Tongue (tissue), 1 donor: ENCODE measurements at regions not wholly inside any gene's neighbourhood (a gene's known extent, or its start where the extent isn't known, plus 50 kb on each side); places are given as distances from the start of the nearest gene placed in this dataset.

Source experiments
- DNase-seq: peaks from one replicate; pipeline ENCODE4 v3.0.0-alpha.2; 2015

DNA sequence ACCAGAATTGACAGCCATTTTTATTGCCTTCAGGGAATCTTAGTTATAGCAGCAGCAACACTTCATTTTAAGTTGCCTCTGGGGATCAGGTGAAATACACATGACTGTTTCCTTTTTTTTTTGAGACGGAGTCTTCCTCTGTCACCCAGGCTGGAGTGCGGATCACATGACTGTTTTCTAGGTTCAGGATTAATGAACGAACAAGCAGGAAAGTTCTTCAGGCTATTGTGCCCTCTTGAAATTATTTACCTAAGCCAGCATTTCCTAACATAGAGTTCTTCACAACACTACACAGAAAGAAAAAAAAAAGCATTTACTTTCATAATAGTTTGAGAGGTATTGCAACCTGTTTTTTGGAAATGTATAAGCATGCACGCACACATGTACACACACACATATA, 2032.8 kb downstream of the PCDH7 start:
- no peak for DNase-seq

DNA sequence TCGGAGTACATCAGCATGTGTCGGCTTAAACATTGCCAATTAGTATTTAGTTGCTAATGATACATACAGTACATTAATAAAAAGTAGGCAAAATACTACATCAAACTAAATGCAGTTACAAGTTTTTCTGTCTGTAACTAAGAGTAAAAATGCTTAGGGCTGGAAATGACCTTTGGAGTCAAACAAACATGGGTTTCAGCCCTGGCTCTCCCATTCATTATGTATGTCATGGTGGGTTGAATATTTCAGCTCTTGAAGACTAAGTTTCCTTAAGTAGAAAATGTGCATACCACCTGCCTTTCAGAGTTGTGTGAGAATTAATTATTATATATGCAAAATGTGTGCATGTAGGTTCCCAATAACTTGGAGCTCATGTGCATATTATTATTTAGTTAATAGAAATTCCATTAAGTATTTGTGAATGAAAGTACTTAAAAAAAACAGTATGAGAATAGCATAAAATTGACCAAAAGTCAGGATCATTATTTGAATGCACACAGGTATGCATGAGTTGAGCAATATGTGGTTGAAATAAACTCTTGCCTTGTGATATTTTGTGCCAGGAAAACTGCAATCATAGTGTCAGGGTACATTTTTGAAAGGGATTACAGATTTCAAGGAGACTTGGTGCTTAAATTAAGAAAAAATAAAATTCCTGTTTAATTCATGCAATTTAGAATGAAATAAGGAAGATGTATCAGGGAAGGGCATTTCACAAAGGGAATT, 2048.7 kb downstream of the PCDH7 start:
- no peak for DNase-seq

DNA sequence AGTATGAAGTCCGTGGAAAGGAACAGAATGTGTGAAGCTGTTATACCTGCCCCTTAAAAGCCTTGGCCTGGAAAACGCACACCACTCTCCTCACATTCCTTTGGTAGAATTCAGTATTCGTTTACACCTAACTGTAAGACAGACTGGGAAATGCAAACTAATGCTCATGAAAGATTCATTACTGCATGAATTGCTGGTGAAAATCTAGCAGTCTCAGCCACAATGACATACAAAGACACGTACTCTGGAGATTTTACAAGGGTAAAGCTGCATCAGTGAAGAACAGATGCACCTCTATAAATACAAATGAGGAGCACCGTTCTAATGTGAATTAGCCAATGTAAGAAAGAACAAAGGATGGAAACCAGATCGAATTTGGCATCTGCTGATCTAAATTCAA, 2051.3 kb downstream of the PCDH7 start:
- no peak for DNase-seq

DNA sequence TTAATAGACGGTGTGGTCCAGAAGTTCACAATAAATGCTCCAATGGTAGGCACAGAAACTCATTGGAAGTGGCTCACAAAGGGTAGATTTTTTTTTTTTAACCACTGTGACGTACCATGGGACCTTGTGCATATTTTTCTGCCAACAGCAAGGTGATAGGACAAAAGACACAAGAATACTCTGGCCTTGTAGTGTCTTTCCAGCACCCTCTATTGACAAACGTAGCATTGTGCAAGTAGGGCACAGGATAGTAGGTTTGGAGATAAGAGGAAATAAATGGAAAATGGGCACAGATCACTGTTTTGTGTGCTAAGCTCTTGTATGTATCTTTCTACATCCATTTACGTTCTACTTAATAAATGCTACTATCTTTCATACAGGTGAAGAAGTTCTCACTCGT, 2054.9 kb downstream of the PCDH7 start:
- peak; percentile 7 for DNase-seq

DNA sequence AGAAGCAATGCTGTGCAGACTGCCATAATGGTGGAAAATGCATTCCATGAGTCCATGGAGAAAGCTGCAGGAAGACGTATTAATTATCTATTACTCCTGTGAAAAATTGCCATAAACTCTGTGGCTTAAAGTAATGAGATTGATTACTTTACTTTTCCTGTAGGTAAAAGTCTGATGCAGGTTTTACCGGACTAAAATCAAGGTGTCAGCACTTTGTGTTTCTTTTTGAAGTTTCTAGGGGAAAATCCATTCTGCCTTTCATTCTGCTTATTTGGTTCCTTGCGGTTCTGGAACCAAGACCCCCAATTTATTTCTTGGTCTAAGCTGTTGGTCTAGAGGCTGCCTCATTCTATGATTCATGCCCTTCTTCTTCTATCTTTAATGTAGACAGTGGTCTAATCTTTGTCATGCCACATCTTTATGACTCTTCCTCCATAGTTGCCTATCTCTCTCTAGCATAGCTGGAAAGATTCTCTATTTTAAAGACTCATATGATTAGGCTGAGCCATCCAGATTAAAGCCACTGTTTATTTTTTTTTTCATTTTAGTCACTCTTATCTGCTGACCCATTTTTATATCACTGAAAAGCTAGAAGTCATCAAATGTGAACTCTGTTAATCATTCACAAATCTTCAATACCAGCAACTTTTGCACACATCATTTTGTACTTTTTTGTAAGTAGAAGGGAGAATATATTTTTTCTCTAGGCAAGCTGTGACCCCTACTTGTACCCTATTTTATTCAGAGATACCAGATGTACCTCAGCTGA, 2056.4 kb downstream of the PCDH7 start:
- no peak for DNase-seq

DNA sequence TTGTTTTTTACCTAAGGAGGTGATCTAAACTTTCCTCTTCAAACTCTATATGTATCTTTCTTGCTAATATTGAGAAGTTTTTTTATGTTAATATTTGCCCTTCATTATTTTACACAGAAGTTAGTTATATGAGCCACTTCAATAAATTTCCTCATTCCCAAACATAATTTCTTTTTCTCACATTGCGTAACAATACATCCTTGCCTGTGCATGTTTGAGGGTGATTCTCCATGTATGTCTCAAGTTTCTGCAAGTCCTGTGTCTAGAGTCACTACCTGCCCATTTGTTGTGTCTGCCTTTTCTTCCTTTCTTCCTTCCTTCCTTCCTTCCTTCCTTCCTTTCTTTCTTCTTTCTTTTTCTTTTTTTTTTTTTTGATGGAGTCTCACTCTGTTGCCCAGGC, 2057.9 kb downstream of the PCDH7 start:
- DNase-seq: no peak

DNA sequence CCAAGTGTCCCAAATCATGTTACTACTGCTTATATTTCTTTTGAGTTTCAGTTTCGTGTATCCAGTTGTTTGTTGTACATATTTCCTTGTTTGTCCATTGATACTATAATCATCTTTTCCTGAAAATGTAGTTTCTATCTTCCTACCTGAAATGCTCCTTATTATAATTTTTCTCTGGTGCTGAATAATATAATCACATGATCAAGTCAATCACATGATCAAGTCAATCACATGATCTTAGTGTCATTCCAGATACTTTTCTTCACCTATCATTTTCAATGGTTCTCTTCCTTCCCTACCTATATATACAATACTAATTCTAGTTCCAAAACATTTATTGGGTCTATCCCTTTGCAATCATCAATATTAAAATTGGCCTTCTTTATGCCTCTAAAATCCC, 2058.8 kb downstream of the PCDH7 start:
- no peak for DNase-seq

DNA sequence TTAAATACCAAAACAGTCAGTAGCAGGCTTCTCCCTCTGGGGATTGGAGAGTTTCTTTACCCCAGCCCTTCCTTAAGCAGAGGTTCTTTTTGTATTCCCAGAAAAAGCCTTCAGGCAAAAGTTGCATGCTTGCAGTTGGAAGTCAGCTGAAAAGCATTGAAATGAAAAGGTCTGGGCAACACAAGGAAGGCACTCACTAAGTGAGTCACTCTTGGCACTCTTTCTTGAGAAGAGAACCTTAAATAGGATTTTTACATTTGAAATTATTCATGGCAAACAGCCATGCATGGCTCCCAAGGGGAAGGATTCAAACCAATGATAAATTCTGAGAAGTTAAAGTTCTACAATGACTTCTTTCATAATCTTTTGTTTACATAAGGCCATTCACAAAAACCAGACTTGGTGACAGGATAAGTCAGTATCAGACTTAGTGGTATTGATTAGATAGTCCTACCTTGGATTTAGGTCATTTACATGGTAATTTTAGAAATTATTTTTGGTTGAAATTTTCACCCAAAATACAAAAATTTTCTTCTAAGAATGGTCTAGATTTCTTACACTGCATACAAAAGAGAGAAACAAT, 2068.9 kb downstream of the PCDH7 start:
- peak; percentile 27 for DNase-seq

DNA sequence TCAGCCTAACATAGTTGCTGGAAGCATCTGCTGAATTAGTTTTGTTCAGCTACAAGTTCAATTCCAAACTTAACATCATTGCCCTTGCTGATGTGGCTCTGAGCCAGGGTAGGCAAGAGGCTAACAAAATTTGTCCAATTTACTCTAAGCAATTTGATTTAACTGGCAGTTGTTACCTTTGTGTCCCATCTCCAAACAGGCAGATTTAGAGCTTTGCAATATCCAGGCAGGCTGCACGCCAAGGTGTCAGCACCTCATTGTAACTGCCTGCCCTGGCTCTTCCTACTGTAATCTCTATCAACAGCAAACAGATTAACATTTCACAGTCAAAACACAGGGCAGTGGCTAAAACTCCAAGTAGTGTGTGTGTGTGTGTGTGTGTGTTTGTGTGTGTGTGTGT, 2070.6 kb downstream of the PCDH7 start:
- DNase-seq: peak; percentile 3

DNA sequence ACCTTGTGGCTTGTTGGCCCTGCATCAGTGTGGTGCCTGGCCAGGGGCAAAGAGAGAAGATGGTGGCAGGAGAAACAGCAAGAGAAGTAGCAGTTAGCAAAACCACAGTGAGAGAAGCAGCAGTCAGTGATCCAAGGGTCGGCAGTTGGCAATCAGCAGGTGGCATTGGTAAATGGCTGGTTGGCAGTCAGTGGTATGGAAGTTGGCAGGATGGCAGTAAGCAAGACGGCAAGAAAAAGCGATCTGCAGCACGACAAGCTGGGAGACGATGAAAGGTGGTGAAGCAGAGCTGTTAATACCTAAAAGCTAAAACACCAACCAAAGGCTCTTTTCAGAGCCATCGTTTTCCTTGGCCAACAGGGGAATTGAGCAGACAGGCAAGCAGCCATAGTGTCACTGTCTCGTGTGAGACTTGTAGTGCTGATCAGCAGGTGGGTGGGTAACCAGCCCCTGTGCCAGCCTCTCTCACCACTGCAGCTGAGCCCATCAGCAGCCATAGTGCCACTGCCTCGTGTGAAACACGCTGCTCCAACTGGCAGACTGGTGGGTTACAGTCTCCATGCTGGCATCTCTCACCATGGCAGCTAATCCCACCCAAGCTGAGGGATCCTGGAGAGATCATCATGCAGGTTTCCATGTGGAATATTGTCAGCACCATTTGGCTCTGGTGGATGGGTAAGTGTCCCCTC, 2078.4 kb downstream of the PCDH7 start:
- no peak for DNase-seq

DNA sequence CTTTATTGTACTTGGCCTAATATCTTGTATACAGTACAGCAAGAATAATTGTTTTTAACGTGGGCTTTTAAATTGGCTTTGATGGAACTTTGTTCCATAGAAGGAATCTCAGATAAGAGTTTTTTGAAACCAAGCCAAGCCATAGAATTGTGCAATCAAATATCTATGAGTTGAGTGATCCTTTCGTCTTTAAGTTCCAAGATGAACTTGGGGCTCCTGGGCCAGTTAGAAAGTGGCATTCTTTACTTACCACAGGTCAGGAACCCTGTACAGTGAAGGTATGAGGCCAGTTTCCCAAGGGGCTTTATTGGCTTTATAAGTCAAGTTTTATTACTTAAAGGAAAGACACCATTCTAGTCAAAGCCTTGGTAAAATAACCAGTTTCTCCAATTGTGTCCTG, 2104.2 kb downstream of the PCDH7 start:
- no peak for DNase-seq

DNA sequence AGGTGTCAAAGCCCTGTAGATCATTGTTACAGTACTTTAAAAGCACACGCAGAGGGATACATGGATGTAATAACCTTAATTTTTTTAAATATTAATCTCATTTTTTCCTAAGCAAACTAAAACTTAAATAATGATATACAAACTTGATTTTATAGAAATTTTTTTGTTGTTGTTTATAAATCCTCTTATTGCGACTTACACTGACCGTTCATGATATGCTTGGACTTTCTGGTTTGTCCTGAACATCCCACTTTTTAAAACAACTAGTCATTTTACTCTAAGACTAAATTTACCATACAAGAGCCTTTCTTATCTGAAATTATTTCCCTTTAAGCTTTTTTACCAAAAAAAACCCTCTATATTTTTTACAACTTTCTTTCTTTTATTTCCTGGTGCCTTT, 2106.0 kb downstream of the PCDH7 start:
- DNase-seq: no peak

DNA sequence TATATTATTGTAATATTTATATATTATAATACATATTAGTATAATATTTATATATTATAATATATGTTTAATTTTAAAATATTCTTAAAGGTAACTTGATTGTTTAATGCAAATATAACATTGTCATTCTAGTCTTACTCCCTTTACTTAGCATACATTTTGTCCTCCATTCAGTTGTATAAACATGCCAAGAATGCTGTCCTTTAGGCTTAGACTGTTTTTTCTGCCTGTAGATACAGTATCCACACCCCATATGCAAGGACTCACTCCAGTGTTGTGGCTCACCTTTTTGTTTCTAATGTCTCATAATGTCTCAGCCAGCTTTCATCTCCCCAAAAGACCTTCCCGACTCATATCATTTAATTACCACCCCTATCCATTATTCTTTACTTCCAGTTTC, 2110.0 kb downstream of the PCDH7 start:
- no peak for DNase-seq

DNA sequence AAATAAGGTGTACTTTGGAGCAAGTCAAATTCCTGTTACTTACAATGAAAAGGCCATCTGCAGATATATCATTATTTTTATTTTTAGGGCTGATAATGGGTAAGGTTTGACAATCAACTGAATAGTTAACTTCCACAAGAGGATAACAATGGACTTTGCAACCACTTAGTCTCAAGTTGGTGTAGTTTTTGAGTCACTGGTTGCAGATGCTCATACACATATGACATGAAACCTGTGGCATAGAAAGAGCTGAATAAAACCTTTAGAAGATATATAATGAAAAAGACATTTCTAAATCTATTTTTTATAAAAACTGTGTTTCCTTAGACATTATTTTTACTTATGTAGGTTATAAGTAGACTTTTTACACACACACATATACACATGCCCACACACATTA, 2110.9 kb downstream of the PCDH7 start:
- no peak for DNase-seq

DNA sequence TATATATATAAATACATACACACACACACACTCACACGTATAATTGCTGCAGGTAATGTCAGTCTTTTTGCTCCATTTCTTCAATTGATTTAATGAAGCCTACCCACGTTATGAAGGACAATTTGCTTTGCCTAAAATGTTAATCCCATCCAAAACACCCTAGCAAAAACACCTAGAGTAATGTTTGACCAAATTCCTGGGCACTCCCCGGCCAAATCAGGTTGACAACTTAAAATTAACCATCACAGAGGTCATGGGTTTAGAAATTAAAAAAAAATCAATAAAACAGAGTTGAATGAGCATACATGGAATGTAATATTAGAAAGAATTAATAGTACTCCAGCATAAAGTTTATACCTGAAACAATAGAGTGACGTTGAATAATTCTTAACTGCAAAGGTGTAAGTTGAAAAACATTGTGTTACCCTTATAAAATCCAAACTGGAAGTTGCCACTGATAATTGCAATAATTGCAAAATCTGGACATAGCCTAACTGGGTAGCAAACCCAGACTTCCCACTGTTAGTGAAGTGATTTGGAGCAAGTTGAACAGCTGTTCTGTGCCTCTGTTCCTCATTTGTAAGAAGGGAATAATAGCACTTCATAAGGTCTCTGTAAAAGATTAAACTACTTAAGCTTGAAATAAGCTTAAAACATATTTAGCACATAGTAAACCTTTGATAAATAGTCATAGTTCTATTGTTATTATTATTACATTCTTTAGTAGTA, 2120.5 kb downstream of the PCDH7 start:
- DNase-seq: no peak

DNA sequence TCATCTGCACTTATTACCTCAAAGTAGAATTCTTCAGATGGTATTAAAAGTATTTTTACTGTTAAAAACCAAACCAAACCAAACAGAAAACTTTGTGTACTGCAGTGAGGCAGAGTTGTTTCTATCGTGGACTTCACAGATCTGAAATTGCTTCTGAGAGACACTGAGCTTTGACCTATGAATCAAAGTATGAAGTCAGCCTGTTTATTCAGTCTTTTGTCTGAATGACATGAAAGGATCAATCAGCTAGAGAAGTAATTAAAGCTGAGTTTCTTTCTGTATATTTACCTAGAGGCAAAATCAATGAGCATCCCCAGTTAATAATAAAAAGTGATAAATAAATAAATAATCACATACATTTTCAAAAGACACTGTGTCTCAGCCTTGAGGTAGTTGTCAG, 2121.0 kb downstream of the PCDH7 start:
- DNase-seq: no peak

DNA sequence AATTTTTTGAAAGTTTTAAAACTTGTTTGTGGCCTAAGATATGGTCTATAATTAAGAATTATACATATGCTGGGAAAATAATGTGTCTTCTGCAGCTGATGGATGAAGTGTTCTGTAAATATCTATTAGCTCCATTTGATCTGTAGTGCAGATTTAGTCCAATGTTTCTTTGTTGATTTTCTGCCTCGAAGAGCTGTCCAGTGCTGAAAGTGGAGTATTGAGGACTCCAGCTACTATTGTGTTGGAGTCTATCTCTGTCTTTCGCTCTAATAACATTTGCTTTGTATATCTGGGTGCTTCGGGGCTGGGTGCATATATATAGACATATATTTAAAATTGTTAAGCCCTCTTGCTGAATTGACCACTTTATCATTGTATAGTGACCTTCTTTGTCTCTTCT, 2127.3 kb downstream of the PCDH7 start:
- DNase-seq: peak; percentile 48

DNA sequence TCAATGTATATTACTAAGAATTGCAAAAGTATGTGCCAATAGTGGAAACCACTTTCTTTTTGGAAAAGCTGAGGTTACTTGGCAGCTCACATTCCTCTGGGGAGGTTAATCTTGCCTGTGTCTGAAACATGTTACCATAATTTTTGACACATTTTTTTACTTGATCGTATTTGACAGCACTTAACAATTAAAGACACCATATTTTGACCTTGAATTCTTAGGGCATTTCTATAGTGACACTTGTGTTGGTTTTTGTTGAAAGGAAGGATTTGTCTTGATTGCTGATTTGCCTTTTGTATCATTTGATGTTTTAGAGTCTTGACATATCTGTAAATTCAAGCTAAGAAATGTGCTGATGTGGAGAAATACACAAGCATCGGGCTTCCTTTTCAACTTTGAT, 2135.5 kb downstream of the PCDH7 start:
- no peak for DNase-seq

DNA sequence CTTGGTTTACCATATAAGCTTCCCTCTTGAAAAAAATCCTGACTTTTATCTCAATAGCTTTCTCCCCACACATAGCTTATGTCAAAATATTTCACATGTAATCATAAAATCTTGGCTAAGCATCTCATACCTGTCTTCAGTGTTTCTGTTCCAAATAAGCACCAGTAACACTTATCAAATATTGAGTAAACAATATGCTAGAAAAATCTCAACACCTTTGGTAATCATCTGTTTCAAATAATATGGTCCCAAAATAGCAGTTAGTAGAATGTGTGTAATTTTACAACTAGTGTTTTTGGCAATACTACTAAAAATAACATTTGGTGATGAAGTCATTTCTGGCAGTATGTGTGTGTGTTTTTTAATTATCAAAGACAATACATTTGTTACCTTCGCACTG, 2138.2 kb downstream of the PCDH7 start:
- DNase-seq: no peak

DNA sequence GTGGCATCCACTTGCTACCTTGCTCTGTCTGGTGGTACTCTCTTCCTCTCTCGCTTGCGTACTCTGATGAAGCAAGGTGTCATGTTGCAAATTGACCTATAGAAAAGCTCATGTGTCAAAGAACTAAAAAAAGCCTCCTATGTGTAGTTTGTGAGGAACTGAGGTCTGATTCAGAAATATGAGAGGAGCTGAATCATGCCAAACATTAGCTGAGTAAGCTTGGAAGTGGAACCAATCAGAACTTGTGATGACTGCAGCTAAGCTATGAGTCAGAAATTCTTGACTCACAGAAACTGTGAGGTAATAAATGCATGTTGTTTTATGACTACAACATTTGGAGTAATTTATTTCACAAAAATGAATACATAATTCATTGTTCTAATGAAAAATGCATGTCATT, 2138.8 kb downstream of the PCDH7 start:
- DNase-seq: peak; percentile 16

DNA sequence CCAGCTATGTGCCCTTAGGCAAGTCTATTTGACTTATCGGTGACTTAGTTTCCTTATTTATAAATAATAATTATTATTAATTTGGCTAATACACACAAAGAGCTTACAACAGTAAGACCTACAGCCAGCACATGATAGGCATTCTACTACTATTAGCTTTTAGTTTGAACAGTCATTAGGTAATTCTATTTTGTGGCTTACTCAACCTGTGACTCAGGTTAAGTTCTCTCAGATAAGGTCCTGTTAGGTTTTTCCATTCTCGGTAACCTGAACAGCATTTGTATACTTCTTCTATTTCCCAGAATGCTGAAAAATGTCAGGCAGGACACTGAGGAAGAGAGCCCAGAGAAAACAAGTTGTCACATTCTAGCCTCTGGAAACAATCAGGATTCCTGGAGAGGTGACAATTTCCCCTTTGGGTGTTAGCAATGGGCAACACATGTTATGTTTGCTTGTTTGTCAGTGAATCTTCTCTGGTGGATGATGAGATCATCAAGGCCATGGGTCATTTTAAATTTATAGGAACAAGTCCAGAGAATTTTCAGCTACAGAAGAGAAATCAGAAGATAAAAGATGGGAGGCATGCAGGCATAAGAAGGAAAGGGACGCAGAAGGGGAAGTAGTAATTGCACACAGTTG, 2144.7 kb downstream of the PCDH7 start:
- DNase-seq: no peak

DNA sequence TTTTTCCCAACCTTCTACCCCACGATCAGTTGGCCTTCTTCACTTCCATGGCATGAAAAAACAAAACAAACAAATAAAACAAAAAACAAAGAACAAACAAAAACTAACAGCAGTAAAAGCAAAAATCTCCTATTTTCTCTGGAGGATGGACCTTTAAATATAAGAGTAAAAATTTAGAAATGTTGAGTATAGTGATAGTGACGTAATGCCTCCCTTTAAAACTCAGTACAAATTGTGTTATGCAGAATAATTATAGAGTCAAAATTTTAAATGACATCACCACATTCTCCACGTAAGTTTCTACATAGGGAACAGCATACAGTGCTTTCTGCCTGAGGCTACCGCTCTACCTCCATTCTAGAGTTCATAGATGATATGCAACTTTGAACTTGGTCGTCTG, 2156.4 kb downstream of the PCDH7 start:
- no peak for DNase-seq
